H9 (cell line): ENCODE measurements at regions not wholly inside any gene's neighbourhood (a gene's known extent, or its start where the extent isn't known, plus 50 kb on each side); places are given as distances from the start of the nearest gene placed in this dataset.

Experiments
- DNase-seq: peaks from one replicate; pipeline ENCODE4 v3.0.0-alpha.2; 2017
- H2AFZ ChIP-seq: one replicate; pipeline ENCODE4 v1.6.1; 2013; ENCODE audit warnings: mild to moderate bottlenecking, low read length, control low read depth, moderate library complexity
- H2AK5ac ChIP-seq: 2 replicates; pipeline ENCODE4 v1.6.1; 2013; ENCODE audit warnings: low read length, control low read depth, mixed read lengths; ENCODE audit not compliant: insufficient read length
- H2BK120ac ChIP-seq: one replicate; pipeline ENCODE4 v1.6.1; 2013; ENCODE audit warnings: low read depth, mild to moderate bottlenecking, low read length, control low read depth, inconsistent platforms; ENCODE audit not compliant: poor library complexity, severe bottlenecking
- H2BK12ac ChIP-seq: 2 replicates; pipeline ENCODE4 v1.6.1; 2013; ENCODE audit warnings: low read length, control low read depth, mixed read lengths, low read depth; ENCODE audit not compliant: insufficient read length
- H2BK15ac ChIP-seq: 2 replicates; pipeline ENCODE4 v1.6.1; 2013; ENCODE audit warnings: low read depth, low read length, control low read depth
- H2BK20ac ChIP-seq: one replicate; pipeline ENCODE4 v1.6.1; 2013; ENCODE audit warnings: low read depth, mild to moderate bottlenecking, low read length, control low read depth, inconsistent platforms; ENCODE audit not compliant: poor library complexity, severe bottlenecking
- H2BK5ac ChIP-seq: 2 replicates; pipeline ENCODE4 v1.6.1; 2013; ENCODE audit warnings: low read length, control low read depth, mixed read lengths; ENCODE audit not compliant: insufficient read length
- H3K14ac ChIP-seq: 2 replicates; pipeline ENCODE4 v1.6.1; 2013; ENCODE audit warnings: low read length, control low read depth; ENCODE audit not compliant: insufficient read depth
- H3K18ac ChIP-seq: 2 replicates; pipeline ENCODE4 v1.6.1; 2013; ENCODE audit warnings: low read depth, mild to moderate bottlenecking, mixed read lengths, low read length, control low read depth; ENCODE audit not compliant: insufficient read length
- H3K23ac ChIP-seq: 2 replicates; pipeline ENCODE4 v1.6.1; 2013; ENCODE audit warnings: low read length, control low read depth, mixed read lengths, low read depth; ENCODE audit not compliant: insufficient read length
- H3K23me2 ChIP-seq: 2 replicates; pipeline ENCODE4 v1.6.1; 2013; ENCODE audit warnings: low read depth, mild to moderate bottlenecking, mixed read lengths, low read length, control low read depth; ENCODE audit not compliant: insufficient read length, poor library complexity, severe bottlenecking
- H3K27ac ChIP-seq: 2 replicates; pipeline ENCODE4 v1.5.1; 2013; ENCODE audit warnings: low read length, control low read depth, mixed read lengths, low read depth; ENCODE audit not compliant: insufficient read length
- H3K27me3 ChIP-seq: 2 replicates; pipeline ENCODE4 v1.6.1; 2013; ENCODE audit warnings: low read length, control low read depth, inconsistent platforms; ENCODE audit not compliant: insufficient read depth
- H3K4ac ChIP-seq: 2 replicates; pipeline ENCODE4 v1.6.1; 2013; ENCODE audit warnings: low read depth, mild to moderate bottlenecking, control low read depth, inconsistent platforms, low read length, moderate library complexity
- H3K4me1 ChIP-seq: 2 replicates; pipeline ENCODE4 v1.6.1; 2013; ENCODE audit warnings: low read length, control low read depth, inconsistent platforms; ENCODE audit not compliant: insufficient read depth
- H3K4me2 ChIP-seq: 2 replicates; pipeline ENCODE4 v1.6.1; 2013; ENCODE audit warnings: low read length, control low read depth, mixed read lengths; ENCODE audit not compliant: insufficient read length, insufficient read depth
- H3K56ac ChIP-seq: 2 replicates; pipeline ENCODE4 v1.6.1; 2013; ENCODE audit warnings: low read depth, mild to moderate bottlenecking, mixed read lengths, low read length, control low read depth; ENCODE audit not compliant: insufficient read length
- H3K79me1 ChIP-seq: 2 replicates; pipeline ENCODE4 v1.6.1; 2013; ENCODE audit warnings: low read depth, mild to moderate bottlenecking, moderate library complexity, low read length, control low read depth, inconsistent platforms; ENCODE audit not compliant: insufficient read depth, poor library complexity, severe bottlenecking
- H3K79me2 ChIP-seq: 2 replicates; pipeline ENCODE4 v1.6.1; 2013; ENCODE audit warnings: low read length, control low read depth, inconsistent platforms; ENCODE audit not compliant: insufficient read depth
- H3K9ac ChIP-seq: 2 replicates; pipeline ENCODE4 v1.6.1; 2013; ENCODE audit warnings: low read length, control low read depth, mixed read lengths; ENCODE audit not compliant: insufficient read length; ENCODE audit errors: extremely low read depth
- H3K9me3 ChIP-seq: one replicate; pipeline ENCODE4 v1.6.1; 2013; ENCODE audit warnings: low read depth, low read length, inconsistent platforms; ENCODE audit not compliant: control insufficient read depth
- H3T11ph ChIP-seq: one replicate; pipeline ENCODE4 v1.6.1; 2013; ENCODE audit warnings: mild to moderate bottlenecking, low read length, control low read depth, inconsistent platforms
- H4K20me1 ChIP-seq: one replicate; pipeline ENCODE4 v1.6.1; 2013; ENCODE audit not compliant: control insufficient read depth, insufficient read length, insufficient read depth
- H4K5ac ChIP-seq: 2 replicates; pipeline ENCODE4 v1.6.1; 2013; ENCODE audit warnings: low read depth, mild to moderate bottlenecking, mixed read lengths, low read length, control low read depth; ENCODE audit not compliant: insufficient read length
- H4K8ac ChIP-seq: replicated peaks from 2 replicates; pipeline ENCODE4 v1.6.1; 2013; ENCODE audit warnings: low read length, control low read depth, mixed read lengths, low read depth; ENCODE audit not compliant: insufficient read length
- H4K91ac ChIP-seq: 2 replicates; pipeline ENCODE4 v1.6.1; 2013; ENCODE audit warnings: low read depth, mild to moderate bottlenecking, moderate library complexity, mixed read lengths, low read length, control low read depth; ENCODE audit not compliant: insufficient read length
- H3K27ac Mint-ChIP-seq, 3 experiments: 2 replicates in 2 of 3; 3 replicates in 1 of 3; pipeline ENCODE4 v1.8.0; 2020 to 2021; ENCODE audit warnings: mixed read lengths in 3 of 3, mild to moderate bottlenecking in 1 of 3, moderate library complexity in 1 of 3
- H3K27me3 Mint-ChIP-seq: 2 replicates; pipeline ENCODE4 v1.8.0; 2021; ENCODE audit warnings: low read depth, mild to moderate bottlenecking, moderate library complexity, mixed read lengths
- H3K36me3 Mint-ChIP-seq, 3 experiments: 2 replicates in 2 of 3; 3 replicates in 1 of 3; pipeline ENCODE4 v1.8.0; 2020 to 2021; ENCODE audit warnings: low read depth in 3 of 3, mixed read lengths in 3 of 3; ENCODE audit not compliant: insufficient read depth in 1 of 3
- H3K4me1 Mint-ChIP-seq, 2 experiments: 2 replicates each; pipeline ENCODE4 v1.8.0; 2020; ENCODE audit warnings: mixed read lengths in 2 of 2
- H3K4me3 Mint-ChIP-seq, 2 experiments: 2 replicates in 1 of 2; 3 replicates in 1 of 2; pipeline ENCODE4 v1.8.0; 2020 to 2021; ENCODE audit warnings: mild to moderate bottlenecking in 2 of 2, mixed read lengths in 2 of 2, moderate library complexity in 1 of 2
- H3K9me3 Mint-ChIP-seq, 2 experiments: 2 replicates in 1 of 2; 3 replicates in 1 of 2; pipeline ENCODE4 v1.8.0; 2020; ENCODE audit warnings: mild to moderate bottlenecking in 2 of 2, mixed read lengths in 2 of 2, moderate library complexity in 1 of 2
- CTCF ChIP-seq: fragments of 200-600 bp; sonication (generic); conservative IDR thresholded peaks from 3 replicates; pipeline ENCODE4 v1.8.0; 2021; ENCODE audit warnings: antibody characterized with exemption, mild to moderate bottlenecking
- WGBS: extraction: QIAGEN DNeasy Blood & Tissue Kit; methylation state at CpG from one replicate; pipeline ENCODE4 v1.1.7; 2013; ENCODE audit warnings: missing lambda C conversion rate, low lambda C conversion rate, mixed read lengths; ENCODE audit not compliant: insufficient read length; ENCODE audit errors: extremely low coverage; 5-methylcytosine and 5-hydroxymethylcytosine counted together

GRCh38 chr11:122168218-122168617 is 52.2 kb upstream of the BLID start:
- no peak overlapping the region for H3K9ac ChIP-seq

More at GRCh38 chr11:122168218-122168617, 52.2 kb upstream of the BLID start:
- DNase-seq: no peak
- Histone ChIP-seq H3K27me3 (no peaks in the 10 kb centered on the region), H3K18ac (no peak overlapping the region), H4K91ac (no peak overlapping the region), H2BK20ac (no peak overlapping the region), H3K4me1 (no peaks in the 10 kb centered on the region; the same call in 1 of the 2 replicates), H3K4me2 (no peak overlapping the region), H3K23me2 (no peaks in the 10 kb centered on the region), H3K27ac (no peak overlapping the region), H4K20me1 (no peaks in the 10 kb centered on the region), H2BK12ac (no peak overlapping the region), H3K56ac (no peak overlapping the region), H3K79me2 (no peaks in the 10 kb centered on the region), H3K9me3 (no peaks in the 10 kb centered on the region), H3T11ph (no peak overlapping the region), H4K8ac (no peak overlapping the region), H4K5ac (no peak overlapping the region), H3K4ac (no peak overlapping the region), H2BK15ac (no peak overlapping the region), H2AFZ (no peak overlapping the region), H3K79me1 (no peaks in the 10 kb centered on the region), H2BK120ac (no peak overlapping the region), H3K14ac (no peak overlapping the region), H3K23ac (no peak overlapping the region), H2AK5ac (no peak overlapping the region), H2BK5ac (no peak overlapping the region)
- Mint-ChIP-seq H3K36me3 (no peaks in the 10 kb centered on the region), H3K27ac (no peak overlapping the region), H3K4me1 (peaks cover 14 to 19% of the 10 kb centered on the region in 2 experiments), H3K9me3 (no peaks in the 10 kb centered on the region; a peak in 1 of 5 replicates), H3K27me3 (peaks cover 6% of the 10 kb centered on the region), H3K4me3 (no peak overlapping the region)
- WGBS: no CpG with 5 or more reads among the region's 3 CpGs
- no peak for TF ChIP-seq CTCF
